ENCODE measurements at regions not wholly inside any gene's neighbourhood (a gene's known extent, or its start where the extent isn't known, plus 50 kb on each side); places are given as distances from the start of the nearest gene placed in this dataset.

DNA sequence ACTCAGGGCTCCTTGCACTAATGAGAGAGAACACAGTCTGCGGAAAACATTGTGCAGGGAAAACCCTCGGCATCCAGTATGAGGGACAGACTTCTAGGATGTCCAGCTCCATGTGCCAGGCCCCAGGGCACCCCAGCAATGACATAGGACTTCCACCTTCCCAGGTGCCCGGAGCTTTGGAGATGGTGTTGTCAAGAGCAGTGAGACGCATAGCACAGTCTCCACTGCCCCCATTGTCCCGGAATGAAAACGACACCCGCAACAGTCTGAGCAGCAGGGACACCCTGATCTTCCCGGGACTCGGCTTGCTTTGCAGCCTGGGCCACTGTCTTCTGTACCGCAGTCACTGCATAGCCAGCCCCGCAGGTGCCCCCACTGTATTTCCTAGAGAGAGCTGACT, 339.2 kb upstream of the ADARB2 start:
- TF ChIP-seq, protein P1, sequence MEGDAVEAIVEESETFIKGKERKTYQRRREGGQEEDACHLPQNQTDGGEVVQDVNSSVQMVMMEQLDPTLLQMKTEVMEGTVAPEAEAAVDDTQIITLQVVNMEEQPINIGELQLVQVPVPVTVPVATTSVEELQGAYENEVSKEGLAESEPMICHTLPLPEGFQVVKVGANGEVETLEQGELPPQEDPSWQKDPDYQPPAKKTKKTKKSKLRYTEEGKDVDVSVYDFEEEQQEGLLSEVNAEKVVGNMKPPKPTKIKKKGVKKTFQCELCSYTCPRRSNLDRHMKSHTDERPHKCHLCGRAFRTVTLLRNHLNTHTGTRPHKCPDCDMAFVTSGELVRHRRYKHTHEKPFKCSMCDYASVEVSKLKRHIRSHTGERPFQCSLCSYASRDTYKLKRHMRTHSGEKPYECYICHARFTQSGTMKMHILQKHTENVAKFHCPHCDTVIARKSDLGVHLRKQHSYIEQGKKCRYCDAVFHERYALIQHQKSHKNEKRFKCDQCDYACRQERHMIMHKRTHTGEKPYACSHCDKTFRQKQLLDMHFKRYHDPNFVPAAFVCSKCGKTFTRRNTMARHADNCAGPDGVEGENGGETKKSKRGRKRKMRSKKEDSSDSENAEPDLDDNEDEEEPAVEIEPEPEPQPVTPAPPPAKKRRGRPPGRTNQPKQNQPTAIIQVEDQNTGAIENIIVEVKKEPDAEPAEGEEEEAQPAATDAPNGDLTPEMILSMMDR (IDR thresholded peaks at IDR 0.05), result no peak
- no peak for TF ChIP-seq POLR2A (IDR thresholded peaks at IDR 0.05)
- no peak for TF ChIP-seq EP300 (IDR thresholded peaks at IDR 0.05)
